Epithelial cell of esophagus (primary cell): ENCODE measurements at regions not wholly inside any gene's neighbourhood (a gene's known extent, or its start where the extent isn't known, plus 50 kb on each side); places are given as distances from the start of the nearest gene placed in this dataset.
A peak's percentile ranks its signal among the peaks of the same experiment; 100 is the strongest.
"Not testable (repeated sequence)": the region's sequence is repeated elsewhere in the genome, so short reads cannot be mapped to it uniquely, and the experiment has no call there.

Source experiments
- DNase-seq: peaks from one replicate; pipeline ENCODE4 v3.0.0; 2010; ENCODE audit warnings: low read depth
- H3K4me3 ChIP-seq: 2 replicates; pipeline ENCODE4 v1.5.1; 2011; ENCODE audit warnings: mild to moderate bottlenecking, low read length, control low read depth

DNA sequence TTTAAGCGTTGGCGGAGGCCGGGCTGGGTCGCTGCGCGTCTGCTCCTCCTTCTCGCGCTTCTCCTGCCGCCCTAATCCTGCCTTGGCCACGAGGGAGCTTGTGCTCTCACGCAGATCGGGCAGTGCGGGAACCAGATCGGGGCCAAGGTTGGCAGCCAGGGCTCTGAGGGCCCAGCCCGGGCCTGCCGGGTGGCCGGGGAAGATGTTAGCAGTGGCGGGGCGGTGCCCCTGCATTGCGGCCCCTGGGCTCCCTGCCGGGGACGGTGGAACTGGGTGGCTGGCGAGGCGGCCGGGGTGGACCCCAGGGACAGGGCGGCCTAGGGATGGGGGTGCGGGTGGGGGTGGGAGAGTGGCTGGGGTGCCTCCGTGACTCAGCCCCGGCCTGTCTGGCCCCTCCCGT lies 297.4 kb downstream of the CACNA1B start:
- not testable (repeated sequence) for H3K4me3 ChIP-seq

DNA sequence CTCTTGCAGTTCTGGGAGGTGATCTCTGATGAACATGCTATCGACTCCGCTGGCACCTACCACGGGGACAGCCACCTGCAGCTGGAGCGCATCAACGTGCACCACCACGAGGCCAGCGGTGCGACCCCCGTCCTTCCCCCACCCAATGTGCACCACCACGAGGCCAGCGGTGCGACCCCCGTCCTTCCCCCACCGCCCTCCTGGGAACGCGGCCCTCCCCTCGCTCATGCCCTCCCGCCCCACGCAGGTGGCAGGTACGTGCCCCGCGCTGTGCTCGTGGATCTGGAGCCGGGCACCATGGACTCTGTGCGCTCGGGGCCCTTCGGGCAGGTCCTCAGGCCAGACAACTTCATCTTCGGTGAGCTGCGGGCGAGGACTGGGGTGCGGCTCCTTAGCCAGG lies 297.8 kb downstream of the CACNA1B start:
- H3K4me3 ChIP-seq, DNase-seq: not testable (repeated sequence)

More for the DNA sequence above, 297.4 kb downstream of the CACNA1B start:
- DNase-seq = not testable (repeated sequence)

- not testable (repeated sequence) for H3K4me3 ChIP-seq, DNase-seq
Observed at GRCh38 chr9:138177091-138177490, 299.5 kb downstream of the CACNA1B start.

DNA sequence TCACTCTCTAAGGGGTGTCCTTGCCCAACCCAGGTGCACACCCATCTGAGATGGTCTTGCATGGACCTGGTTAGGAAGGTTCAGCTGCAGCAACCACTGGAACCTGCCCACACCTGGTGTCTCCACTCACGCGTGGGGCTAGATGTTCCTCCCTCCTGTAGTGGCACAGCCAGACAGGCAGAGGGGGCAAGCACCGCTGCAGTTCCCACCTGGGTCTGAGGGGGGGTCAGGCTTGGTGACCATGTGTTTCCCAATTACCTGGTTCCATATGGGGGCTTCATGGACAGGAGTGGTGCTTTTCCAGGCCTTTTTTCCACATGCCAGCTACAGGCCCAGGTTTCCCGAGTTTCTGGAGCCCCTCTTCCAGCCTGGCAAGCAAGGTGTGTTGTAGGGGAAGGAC lies 301.4 kb downstream of the CACNA1B start:
- not testable (repeated sequence) for DNase-seq, H3K4me3 ChIP-seq

GRCh38 chr9:138179671-138180070 lies 302.1 kb downstream of the CACNA1B start:
- not testable (repeated sequence) for DNase-seq, H3K4me3 ChIP-seq

DNA sequence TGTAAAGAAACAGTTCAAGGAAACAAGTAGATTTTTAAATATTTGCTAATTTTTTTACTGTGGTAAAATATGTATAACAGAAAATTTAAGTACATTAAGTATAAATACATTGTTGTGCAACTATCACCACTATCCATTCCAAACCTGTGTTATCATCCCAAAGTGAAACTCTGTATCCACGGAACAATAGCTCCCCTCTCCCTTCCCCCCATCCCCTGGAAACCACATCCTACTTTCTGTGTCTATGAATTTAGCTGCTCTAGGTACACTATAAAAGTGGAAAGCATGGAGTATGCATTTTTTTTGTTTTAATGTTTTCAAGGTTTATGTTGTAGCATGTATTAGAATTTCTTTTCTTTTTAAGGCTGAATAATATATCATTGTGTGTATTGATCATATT lies 304.4 kb downstream of the CACNA1B start:
- not testable (repeated sequence) for H3K4me3 ChIP-seq
- DNase-seq = peak; percentile 49

GRCh38 chr9:138197156-138197555 lies 319.6 kb downstream of the CACNA1B start:
- not testable (repeated sequence) for DNase-seq, H3K4me3 ChIP-seq

- H3K4me3 ChIP-seq, DNase-seq: not testable (repeated sequence)
Observed at GRCh38 chr9:138198963-138199362, 321.4 kb downstream of the CACNA1B start.

DNA sequence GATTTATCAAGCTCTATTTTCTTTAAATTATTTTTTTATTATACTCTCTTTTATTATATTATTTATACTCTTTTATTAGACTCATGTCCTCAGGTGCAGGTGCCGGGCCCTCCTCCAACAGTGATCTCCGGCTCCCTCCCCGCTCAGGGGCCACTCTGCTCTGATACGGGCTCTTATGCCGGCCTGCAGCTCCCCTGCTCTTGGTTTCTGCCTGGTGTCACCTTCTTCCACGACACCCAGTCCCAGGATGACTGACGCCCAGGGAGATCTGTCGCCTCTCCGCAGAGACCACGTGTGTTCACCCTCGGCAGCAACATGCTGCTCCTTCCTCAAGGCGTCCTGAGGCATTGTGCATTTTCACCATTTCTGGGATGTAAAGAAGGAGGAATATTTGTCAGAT lies 322.3 kb downstream of the CACNA1B start:
- not testable (repeated sequence) for DNase-seq, H3K4me3 ChIP-seq

- H3K4me3 ChIP-seq, DNase-seq: not testable (repeated sequence)
Observed at GRCh38 chr9:138200481-138201142, 323.0 kb downstream of the CACNA1B start.

- not testable (repeated sequence) for DNase-seq, H3K4me3 ChIP-seq
Observed at GRCh38 chr9:138201167-138201889, 323.7 kb downstream of the CACNA1B start.

DNA sequence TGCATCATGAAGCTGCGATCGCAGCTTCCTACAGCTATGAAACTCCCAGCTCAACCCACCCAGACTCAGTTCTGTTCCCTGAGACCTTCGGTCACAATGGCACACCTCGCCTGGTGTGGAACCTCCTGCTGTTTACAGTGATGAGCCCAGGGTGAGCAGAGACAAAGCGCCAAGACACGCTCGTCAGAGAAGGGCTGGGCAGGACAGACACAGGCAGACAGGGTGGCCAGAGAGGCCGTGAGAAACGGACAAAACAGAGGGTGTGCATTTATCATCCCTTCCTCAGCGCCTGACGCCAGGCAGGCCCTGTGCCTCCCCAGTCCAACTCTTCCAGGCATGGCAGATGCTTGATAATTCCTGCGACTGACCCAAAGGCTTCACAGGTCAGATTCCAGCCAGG lies 324.5 kb downstream of the CACNA1B start:
- DNase-seq, H3K4me3 ChIP-seq: not testable (repeated sequence)

- not testable (repeated sequence) for DNase-seq, H3K4me3 ChIP-seq
Observed at GRCh38 chr9:138203304-138203703, 325.7 kb downstream of the CACNA1B start.

DNA sequence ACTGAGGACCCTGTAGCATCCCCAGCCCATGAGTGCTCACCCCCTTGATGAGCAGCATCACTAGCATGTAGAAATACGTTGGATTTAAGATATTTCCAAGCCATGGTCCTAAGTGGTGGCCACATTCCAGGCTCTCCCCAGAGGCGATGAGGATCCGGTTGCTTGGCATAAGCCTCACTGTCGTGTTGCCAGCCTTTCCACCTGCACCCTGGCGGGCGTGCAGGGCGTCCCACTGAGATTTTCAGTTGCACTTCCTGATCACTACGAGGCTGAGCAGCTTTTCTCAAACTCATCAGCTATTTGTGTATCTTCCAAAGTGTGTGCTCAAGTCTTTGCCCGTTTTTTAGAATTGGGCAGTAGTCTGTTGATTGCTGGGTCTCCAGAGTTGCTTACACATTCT lies 326.3 kb downstream of the CACNA1B start:
- not testable (repeated sequence) for H3K4me3 ChIP-seq, DNase-seq

DNA sequence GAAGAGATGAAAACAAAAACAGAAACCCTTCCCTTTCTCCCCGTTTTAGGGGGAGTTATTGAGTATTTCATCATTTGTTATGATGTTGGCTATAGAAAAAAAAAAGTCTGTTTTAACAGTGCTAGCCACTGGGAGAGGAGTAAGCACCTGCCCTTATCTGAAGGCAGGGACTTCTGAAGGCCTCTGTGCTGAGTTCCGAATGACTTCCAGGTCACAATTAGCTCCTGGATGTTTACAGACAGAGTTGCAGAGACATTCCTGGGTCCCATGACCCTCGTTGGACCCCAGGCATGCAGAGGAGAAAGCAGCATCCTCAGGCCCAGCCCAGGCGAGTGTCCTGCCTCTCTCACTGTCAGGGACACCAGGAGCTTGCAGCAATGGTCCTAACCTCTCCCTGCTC lies 328.5 kb downstream of the CACNA1B start:
- not testable (repeated sequence) for H3K4me3 ChIP-seq, DNase-seq

GRCh38 chr9:138207300-138208179 lies 330.0 kb downstream of the CACNA1B start:
- DNase-seq, H3K4me3 ChIP-seq: not testable (repeated sequence)

DNA sequence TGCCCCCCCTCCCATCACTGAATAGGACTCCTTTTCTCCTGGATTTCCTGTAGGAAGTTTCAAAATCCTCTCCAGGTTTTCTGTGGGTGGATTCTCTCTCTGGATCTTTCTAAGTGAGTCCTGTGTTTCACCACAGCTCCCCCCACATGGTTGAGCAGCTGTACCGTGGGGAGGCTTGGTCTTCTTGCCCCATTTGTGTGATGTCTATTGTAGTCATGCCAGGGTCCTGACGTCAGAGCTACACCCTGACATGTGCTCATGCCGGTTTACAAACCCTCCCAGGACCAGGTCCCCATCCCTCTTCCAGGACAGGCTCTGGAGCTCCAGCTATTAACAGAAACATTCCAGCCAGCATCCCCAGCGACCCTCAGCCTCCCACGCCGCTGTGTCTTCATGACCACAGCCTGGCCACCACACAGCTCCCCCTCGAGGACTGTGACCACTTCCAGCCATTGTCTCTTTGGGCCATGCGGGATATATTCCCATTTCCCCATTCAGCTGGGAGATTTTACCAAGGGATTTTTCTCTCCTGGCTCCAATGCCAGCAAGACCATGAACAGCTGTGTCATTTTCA lies 331.6 kb downstream of the CACNA1B start:
- DNase-seq = not testable (repeated sequence)

GRCh38 chr9:138210388-138210986 lies 332.9 kb downstream of the CACNA1B start:
- H3K4me3 ChIP-seq, DNase-seq: not testable (repeated sequence)

More for the DNA sequence above, 331.6 kb downstream of the CACNA1B start:
- not testable (repeated sequence) for H3K4me3 ChIP-seq

DNA sequence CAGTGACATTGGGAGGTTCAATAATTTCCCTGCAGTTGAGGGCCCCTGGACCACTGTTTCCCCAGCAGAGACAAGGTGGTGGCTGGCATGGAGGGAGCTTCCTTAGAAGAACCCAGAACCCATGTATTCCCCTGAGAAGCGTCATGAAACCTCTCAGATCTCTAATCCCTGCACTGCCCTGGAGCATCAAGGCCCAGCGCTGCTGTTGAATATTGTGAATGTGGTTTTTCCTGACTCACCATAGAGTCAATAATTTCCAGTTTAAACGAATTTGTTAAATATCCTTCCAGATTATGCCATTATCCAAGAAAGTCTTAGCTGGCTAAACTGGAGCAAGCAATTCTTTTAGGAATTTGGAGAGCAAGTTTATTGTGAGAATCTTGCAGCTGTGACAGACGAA lies 333.5 kb downstream of the CACNA1B start:
- H3K4me3 ChIP-seq = not testable (repeated sequence)

More for the DNA sequence above, 333.5 kb downstream of the CACNA1B start:
- DNase-seq = not testable (repeated sequence)
